ENCODE measurements at regions not wholly inside any gene's neighbourhood (a gene's known extent, or its start where the extent isn't known, plus 50 kb on each side); places are given as distances from the start of the nearest gene placed in this dataset.

DNA sequence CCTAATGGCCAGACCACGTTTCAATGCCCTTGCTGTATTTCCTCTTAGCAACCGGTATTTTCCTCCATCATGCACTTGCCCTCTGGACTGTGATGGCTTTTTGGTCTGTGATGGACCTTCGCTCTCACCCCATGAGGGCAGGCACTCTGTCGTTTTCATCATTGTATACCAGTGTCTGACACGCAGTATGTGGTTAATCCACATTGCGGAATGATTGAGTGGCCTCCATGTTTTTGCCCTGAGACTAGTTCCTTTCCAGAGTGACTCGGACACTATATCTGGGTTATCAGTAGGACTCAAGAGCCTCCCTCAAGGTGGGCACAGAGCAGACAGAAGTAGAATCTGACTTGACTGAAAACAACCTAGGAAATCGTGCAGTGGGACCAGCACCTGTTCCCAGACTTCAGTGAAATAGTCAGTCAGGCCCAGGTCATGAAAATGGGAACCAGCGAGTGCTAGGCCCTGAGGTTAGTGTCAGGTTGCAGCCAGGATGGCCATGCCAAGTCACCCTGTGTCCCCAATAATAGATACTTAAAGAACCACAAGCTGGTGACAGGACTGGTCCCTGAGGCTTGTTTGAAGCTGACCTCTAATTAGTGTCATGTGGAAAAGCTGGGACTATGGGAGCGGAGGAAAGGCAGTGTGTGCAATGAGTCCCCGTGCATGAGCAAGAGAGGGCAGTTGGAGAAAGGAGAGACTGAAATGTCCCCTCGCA, 464.7 kb downstream of the INSC start:
- Histone ChIP-seq H3K27me3 (no peaks in the 10 kb centered on the region), H3K27ac (no peak overlapping the region), H3K4me3 (no peak overlapping the region), H3K4me1 (no peaks in the 10 kb centered on the region), H3K36me3 (no peaks in the 10 kb centered on the region), H3K9me3 (no peaks in the 10 kb centered on the region)
- TF ChIP-seq POLR2A (IDR thresholded peaks at IDR 0.05): no peak
- TF ChIP-seq, protein P1, sequence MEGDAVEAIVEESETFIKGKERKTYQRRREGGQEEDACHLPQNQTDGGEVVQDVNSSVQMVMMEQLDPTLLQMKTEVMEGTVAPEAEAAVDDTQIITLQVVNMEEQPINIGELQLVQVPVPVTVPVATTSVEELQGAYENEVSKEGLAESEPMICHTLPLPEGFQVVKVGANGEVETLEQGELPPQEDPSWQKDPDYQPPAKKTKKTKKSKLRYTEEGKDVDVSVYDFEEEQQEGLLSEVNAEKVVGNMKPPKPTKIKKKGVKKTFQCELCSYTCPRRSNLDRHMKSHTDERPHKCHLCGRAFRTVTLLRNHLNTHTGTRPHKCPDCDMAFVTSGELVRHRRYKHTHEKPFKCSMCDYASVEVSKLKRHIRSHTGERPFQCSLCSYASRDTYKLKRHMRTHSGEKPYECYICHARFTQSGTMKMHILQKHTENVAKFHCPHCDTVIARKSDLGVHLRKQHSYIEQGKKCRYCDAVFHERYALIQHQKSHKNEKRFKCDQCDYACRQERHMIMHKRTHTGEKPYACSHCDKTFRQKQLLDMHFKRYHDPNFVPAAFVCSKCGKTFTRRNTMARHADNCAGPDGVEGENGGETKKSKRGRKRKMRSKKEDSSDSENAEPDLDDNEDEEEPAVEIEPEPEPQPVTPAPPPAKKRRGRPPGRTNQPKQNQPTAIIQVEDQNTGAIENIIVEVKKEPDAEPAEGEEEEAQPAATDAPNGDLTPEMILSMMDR (IDR thresholded peaks at IDR 0.05): no peak
- no peak for DNase-seq
- intact Hi-C loops (cut with DNase I; ENCODE audit: low total_unique reads): no loop called here

DNA sequence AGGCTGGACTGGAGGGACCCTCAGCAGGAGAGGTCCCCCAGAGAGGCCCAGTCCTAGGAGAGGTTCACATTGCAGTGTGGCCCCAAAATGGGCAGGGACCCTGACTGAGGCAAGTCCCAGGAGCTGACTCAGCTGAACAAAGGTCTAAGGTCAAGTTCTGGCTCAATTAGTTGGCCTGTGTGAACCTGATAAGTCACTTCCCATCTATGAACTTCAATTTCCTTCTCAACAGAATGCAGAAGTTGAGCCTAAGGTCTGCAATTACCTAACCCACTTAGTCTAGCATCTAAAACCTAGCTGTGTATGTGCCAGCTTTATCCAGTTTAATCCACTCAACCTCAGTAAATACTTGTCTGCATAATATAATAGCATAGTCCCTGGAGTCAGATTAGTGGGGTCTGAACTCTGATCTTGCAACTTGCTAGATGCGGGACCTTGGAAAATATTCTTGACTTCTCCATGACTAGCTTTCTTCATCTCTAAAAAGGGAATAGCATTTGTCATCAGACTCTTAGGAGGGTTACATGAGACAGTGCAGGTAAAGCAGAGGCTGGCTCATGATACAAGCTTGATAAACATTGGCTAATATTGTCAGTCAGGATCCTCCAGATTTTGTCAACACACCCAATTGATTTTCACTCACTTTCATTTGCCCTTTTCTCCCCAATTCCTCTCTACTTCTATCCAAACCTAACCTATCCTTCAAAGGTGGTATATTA, 465.5 kb downstream of the INSC start:
- H3K36me3 ChIP-seq: no peaks in the 10 kb centered on the region
- TF ChIP-seq POLR2A (IDR thresholded peaks at IDR 0.05): no peak
- TF ChIP-seq, protein P1 (IDR thresholded peaks at IDR 0.05): no peak
- H3K4me3 ChIP-seq: no peak overlapping the region
- intact Hi-C loops (cut with DNase I; ENCODE audit: low total_unique reads): no loop called here
- H3K4me1 ChIP-seq: no peaks in the 10 kb centered on the region
- H3K27ac ChIP-seq: no peak overlapping the region
- H3K27me3 ChIP-seq: no peaks in the 10 kb centered on the region
- DNase-seq: no peak
- no peaks in the 10 kb centered on the region for H3K9me3 ChIP-seq

DNA sequence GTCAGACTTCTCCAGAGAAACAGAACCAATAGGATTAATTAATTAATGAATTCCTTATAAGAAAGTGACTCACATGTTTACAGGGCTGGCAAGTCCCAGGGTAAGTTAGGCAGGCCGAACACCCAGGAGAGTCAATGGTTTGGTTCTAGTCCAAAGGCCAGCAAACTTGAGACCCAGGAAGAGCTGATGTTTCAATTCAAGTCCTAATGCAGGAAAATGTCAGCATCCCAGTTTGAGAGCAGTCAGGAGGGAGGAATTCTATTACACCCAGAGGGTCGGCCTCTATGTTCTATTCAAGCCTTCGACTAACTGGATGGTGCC, 466.0 kb downstream of the INSC start:
- Histone ChIP-seq H3K4me3 (no peak overlapping the region), H3K9me3 (no peaks in the 10 kb centered on the region), H3K27me3 (no peaks in the 10 kb centered on the region), H3K27ac (no peak overlapping the region), H3K36me3 (no peaks in the 10 kb centered on the region), H3K4me1 (no peaks in the 10 kb centered on the region)
- DNase-seq: no peak
- intact Hi-C loops (cut with DNase I; ENCODE audit: low total_unique reads): no loop called here
- TF ChIP-seq POLR2A (IDR thresholded peaks at IDR 0.05): no peak
- TF ChIP-seq, protein P1 (IDR thresholded peaks at IDR 0.05): no peak

DNA sequence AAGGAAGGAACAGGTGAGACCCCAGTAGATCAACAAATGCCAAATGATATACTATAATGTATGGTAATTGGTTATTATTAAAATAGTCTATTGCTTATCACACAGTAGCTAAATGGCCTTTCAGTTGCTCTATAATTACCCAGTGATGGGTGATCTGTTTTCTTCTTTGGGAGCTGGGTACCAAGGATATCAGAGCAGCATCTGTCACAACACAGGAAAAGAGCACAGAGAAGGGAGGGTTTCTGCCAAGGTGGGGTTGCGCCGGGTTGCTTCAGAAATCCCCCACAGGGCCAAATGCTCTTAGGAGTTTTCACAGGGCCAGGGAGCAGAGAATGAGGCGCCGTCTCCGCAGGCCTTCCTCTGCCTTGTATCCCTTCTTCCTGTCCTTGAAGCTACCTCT, 469.4 kb downstream of the INSC start:
- Histone ChIP-seq H3K36me3 (no peaks in the 10 kb centered on the region), H3K4me1 (no peaks in the 10 kb centered on the region), H3K27me3 (no peaks in the 10 kb centered on the region), H3K27ac (no peak overlapping the region), H3K9me3 (no peaks in the 10 kb centered on the region), H3K4me3 (no peak overlapping the region)
- intact Hi-C loops (cut with DNase I; ENCODE audit: low total_unique reads): no loop called here
- TF ChIP-seq POLR2A (IDR thresholded peaks at IDR 0.05): no peak
- TF ChIP-seq, protein P1 (IDR thresholded peaks at IDR 0.05): no peak
- DNase-seq: no peak

DNA sequence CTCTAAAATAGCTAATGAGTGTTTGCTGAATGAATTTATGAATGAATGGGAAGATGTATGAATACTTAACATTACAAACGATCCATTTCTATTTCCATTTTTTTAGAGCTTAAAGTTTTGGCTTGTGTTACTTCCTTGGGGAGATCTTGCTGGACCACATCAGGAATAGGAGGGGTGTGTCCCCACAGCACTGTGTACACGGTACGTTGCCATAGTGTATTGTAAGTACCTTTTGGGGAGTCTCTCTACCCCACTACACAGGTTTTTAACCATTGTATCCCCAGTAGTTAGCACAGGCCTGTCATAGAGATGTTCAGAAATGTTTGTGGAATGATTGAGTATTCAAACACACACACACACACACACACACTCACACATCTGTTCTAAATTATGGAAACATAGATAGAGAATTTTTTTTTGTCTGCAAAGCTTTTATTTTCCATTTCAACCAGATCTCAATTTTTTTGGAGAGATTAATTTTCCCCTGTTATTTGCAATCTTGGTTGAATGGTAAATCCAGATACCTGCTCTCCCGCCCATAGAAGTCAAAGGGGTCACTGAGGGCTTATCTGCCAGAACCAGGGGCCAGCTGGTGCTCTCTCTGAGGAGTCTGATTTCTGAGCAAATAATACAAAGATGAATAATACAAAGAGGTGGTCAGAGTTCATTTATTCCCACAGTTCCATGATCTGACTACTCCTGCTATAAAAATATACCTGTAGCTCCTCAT, 471.0 kb downstream of the INSC start:
- TF ChIP-seq, protein P1 (IDR thresholded peaks at IDR 0.05): no peak
- TF ChIP-seq POLR2A (IDR thresholded peaks at IDR 0.05): no peak
- no peak overlapping the region for H3K4me3 ChIP-seq
- H3K9me3 ChIP-seq: no peaks in the 10 kb centered on the region
- no peak for DNase-seq
- intact Hi-C loops (cut with DNase I; ENCODE audit: low total_unique reads): no loop called here
- H3K27ac ChIP-seq: no peak overlapping the region
- no peaks in the 10 kb centered on the region for H3K36me3 ChIP-seq
- H3K4me1 ChIP-seq: no peaks in the 10 kb centered on the region
- no peaks in the 10 kb centered on the region for H3K27me3 ChIP-seq

Measured in uterus (tissue), 3 donors.